ENCODE measurements at regions not wholly inside any gene's neighbourhood (a gene's known extent, or its start where the extent isn't known, plus 50 kb on each side); places are given as distances from the start of the nearest gene placed in this dataset.
A peak's percentile ranks its signal among the peaks of the same experiment; 100 is the strongest.
"Not testable (repeated sequence)": the region's sequence is repeated elsewhere in the genome, so short reads cannot be mapped to it uniquely, and the experiment has no call there.

DNA sequence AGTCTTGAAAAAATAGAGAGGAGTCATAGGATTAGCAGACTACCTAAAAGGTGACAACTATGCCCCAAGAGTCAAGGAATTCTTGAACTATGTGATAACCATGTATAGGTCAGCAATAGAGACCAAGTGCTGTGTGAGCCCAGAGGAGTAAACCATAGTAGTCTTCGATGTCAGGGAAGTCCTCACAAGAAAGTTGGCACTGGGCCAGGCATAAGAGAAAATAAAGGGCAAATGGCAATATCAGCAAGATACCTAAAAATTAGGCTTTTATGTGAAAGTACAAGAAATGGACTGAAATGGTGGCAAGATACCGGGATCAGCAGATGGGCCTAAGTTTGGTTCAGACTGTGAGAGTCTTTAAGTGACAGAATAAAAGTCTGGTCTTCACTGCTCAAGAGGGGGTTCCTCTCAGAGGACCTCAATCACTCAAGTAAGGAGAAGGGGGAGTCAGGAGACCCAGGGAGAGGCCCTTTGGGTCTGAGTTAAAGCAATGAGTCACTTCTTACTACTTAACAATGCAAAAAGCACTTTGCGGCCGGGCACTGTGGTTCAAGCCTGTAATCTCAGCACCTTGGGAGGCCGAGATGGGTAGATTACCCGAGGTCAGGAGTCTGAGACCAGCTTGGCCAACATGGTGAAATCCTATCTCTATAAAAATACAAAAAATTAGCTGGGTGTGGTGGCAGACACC is 95.0 kb downstream of the TEX35 start:
- no peak for DNase-seq (ENCODE audit: low spot score)

DNA sequence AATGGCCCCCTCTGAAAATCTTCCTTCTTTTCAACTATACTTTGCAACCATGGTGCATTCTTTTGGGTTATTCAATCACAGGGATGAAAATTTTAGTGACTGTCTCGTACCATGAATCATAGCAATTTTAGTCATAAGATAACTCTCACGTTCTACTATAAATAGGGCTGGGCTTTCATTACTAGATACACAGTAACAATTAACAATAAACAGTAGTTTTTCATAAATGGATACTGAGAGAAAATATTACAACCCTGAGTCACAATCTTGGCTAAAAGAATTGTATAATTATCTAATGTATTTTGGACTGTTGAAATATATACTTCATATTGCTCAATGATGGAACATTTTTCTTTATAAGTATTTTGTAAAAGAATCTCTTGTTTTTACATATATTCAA is 96.1 kb downstream of the TEX35 start:
- peak; percentile 42 for DNase-seq (ENCODE audit: low spot score)

DNA sequence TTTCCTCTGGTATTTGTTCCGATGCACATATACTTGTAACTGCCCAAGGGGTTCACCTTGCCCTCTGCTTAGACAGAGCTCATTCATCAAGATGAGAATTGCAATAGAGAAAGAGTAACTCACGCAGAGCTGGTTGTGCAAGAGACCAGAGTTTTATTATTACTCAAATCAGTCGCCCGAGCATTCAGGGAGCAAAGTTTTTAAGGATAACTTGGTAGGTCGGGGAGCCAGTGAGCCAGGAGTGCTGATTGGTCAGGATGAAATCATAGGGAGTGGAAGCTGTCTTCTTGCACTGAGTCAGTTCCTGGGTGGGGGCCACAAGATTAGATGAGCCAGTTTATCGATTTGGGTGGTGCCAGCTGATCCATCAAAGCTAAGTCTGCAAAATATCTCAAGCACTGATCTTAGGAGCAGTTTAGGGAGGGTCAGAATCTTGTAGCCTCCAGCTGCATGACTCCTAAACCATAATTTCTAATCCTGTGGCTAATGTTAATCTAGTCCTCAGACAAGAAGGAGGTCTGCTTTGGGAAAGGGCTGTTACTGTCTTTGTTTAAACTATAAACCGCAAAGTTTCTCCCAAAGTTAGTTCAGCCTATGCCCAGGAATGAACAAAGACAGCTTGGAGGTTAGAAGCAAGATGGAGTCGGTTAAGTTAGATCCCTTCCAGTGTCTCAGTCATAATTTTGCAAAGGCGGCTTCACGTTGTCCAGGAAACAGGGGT is 97.9 kb downstream of the TEX35 start:
- DNase-seq (ENCODE audit: low spot score) = not testable (repeated sequence)

DNA sequence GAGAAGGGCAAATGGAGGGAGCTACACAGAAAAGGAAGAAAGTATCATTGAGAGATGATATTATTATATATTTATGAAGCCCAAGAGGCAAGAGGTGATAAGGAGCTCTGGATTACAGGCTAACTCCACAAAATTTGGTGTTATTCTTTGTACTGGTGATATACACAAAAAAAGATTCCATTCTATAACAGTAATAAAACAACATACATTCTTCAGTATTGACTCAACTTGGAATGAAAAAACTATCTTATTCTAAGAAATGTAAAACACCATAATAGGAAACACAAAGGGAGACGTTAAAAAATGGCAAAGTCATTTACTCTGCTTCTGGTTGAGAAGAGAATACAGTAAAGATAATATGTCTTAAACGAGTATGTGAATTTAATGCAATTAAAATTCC is 99.4 kb downstream of the TEX35 start:
- no peak for DNase-seq (ENCODE audit: low spot score)

- DNase-seq (ENCODE audit: low spot score) = no peak
These were observed 100.5 kb downstream of the TEX35 start for GRCh38 chr1:178613271-178613945.

- DNase-seq (ENCODE audit: low spot score) = no peak
These were observed 101.4 kb downstream of the TEX35 start for GRCh38 chr1:178614286-178614685.

GRCh38 chr1:178619042-178619927 is 105.8 kb upstream of the RALGPS2 start:
- no peak for DNase-seq (ENCODE audit: low spot score)

DNA sequence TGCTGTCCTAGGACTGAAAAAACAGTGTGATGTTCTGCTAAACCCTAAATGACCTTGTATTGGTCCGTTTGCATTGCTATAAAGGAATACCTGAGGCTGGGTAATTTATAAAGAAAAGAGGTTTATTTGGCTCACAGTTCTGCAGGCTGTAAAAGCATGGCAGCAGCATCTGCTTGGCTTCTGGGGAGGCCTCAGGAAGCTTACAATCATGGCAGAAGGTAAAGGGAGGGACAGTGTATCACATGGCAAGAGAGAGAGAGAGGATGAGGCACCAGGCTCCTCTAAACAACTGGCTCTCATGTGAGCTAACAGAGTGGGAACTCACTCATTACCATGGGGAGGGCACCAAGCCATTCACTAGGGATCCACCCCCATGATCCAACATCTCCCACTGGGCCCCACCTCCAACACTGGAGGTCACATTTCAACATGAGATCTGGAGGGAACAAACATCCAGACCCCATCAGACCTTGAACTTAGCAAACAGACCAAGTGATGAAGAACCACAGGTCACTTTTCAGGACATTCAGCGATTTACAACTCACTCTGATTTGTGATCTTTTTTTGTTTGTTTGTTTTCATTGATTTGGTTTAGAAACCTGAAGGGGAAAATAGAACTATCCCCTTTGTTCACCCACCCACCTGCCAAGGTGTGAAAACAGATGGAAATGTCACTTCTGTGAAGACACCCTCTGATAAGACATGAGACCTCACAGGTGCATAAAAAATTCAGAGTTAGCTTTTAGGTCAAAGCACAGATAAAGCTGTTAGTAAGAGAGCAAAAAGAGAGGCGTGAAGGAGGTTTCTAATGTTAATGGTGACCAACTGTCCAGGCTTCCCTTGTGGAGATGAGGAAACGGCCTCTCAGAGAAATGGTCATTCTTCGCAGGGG is 104.2 kb upstream of the RALGPS2 start:
- no peak for DNase-seq (ENCODE audit: low spot score)

GRCh38 chr1:178621822-178622221 is 103.2 kb upstream of the RALGPS2 start:
- DNase-seq (ENCODE audit: low spot score) = no peak

GRCh38 chr1:178625695-178626094 is 99.3 kb upstream of the RALGPS2 start:
- DNase-seq (ENCODE audit: low spot score) = no peak

DNA sequence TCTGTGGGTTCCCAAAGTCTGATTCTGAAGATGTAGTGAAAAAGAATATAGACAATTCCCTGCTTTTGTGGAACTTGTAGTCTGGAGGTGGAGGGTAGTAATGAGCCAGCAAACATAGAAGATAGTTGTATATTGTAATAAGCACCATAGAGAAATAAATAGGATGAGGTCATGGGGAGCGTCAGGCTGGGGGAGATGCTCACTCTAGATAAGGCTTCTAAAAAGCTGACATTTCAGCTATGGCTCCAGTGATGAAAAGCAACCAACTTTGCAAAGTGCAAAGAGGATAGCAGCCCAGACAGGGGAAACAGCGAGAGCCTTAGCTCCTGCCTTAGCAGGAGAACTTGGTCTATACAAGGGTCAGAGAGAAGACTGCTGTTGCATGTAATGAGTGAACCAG is 98.0 kb upstream of the RALGPS2 start:
- no peak for DNase-seq (ENCODE audit: low spot score)

GRCh38 chr1:178628637-178629251 is 96.3 kb upstream of the RALGPS2 start:
- DNase-seq (ENCODE audit: low spot score) = no peak

GRCh38 chr1:178629252-178630154 is 95.5 kb upstream of the RALGPS2 start:
- DNase-seq (ENCODE audit: low spot score) = no peak

DNA sequence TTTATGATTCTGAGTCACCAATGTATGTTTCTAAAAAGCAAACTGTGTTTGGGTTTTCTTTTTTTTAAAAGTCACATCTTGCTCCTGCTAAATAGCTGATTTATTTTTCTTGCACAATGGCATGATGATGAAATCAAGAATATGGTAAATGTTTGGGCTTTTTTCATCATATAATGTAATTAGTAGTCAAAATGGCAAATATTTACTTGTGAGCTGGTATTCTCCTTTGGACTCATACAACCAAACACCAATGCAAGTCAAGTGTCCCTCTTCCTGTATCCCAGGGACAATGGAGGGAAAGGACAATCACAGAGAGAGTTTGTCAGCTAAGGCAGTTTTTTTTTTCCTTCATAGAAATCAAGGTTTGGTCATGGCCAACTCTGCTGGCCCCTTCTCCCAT is 94.6 kb upstream of the RALGPS2 start:
- no peak for DNase-seq (ENCODE audit: low spot score)

GRCh38 chr1:178632653-178633052 is 92.4 kb upstream of the RALGPS2 start:
- DNase-seq (ENCODE audit: low spot score) = no peak

DNA sequence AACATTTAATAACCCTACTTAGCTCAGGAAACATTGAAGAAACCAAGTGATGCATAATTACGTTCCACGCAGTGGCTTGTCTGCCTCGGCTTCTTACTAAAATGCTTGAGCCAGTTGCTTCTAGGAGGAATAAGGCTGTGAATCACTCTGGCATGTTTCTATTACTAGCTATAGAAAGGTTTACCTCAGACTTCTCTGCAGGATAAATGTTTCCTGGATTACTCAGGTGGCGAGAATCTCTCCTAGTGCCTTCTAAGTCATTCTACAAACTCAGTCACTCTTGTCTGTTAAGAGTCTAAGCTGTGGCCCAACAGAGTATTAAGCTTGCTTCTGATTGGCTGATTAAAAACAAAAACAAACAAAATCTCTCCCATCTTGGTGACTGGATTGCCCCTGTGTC is 92.0 kb upstream of the RALGPS2 start:
- DNase-seq (ENCODE audit: low spot score) = no peak

DNA sequence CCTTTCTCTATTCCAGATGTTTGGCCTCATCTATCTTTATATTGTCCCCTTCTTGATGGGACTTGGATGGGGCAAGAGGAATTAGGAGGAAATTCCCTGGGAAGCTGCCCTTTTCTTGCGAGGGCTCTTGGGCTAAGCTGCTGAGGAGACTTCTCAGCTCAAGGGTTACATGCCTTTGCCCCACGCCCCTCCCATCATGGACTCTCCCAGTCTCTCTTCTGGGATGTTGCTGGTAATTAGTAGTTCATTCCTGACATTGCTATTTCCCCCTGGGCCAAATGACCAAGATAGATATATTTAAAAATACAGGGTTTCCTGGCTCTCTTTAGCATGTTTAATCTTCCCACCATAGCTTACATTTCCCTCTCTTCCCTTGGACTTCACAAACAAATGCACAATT is 90.6 kb upstream of the RALGPS2 start:
- no peak for DNase-seq (ENCODE audit: low spot score)

DNA sequence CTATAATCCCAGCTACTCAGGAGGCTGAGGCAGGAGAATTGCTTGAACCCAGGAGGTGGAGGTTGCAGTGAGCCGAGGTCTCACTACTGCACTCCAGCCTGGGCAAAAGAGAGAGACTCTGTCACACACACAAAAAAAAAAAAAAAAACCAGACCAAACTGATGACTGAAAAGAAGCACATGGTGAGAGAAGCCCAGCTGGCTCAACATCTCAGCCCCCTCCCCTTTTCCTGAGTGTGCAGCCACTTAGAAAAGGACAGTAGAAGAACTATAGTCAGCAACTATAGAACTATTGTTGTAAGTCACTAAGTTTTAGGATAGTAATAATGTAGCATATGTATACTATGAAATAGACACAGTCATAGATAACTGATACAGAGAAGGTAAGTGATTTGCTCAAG is 87.2 kb upstream of the RALGPS2 start:
- DNase-seq (ENCODE audit: low spot score) = no peak

GRCh38 chr1:178639326-178639725 is 85.7 kb upstream of the RALGPS2 start:
- DNase-seq (ENCODE audit: low spot score) = no peak

DNA sequence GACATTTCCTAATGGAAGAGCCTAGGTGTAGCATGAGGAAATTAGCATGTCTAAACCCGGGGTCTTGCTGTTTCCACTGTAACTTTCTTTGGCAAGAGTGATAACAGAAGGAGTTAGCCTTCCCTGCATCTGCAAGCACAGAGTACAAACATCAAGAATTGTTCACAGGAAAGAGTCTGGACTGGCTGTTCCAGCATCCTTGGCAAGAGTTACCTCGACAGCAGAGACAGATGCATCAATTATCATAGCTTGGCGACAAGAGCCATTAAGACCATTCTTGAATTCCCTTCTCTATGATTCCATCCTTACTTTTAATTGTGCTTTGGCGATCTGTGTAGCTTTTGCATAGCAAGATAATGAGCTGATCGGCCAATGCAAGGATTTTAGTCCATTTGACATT is 82.8 kb upstream of the RALGPS2 start:
- DNase-seq (ENCODE audit: low spot score) = no peak

All from RKO (cell line).